GM23338 (cell line): ENCODE measurements at regions not wholly inside any gene's neighbourhood (a gene's known extent, or its start where the extent isn't known, plus 50 kb on each side); places are given as distances from the start of the nearest gene placed in this dataset.

Experiments
- ATAC-seq: fragments of 200-7000 bp; cut with Tn5 transposase; 3 replicates; pipeline ENCODE4 v1.9.1; 2020
- DNase-seq: peaks from one replicate; pipeline ENCODE4 v3.0.0-alpha.2; 2015; ENCODE audit warnings: low spot score
- H2AFZ ChIP-seq: fragments of 200-600 bp; sonication (generic); 2 replicates; pipeline ENCODE4 v1.8.0; 2016; ENCODE audit warnings: antibody characterized with exemption, mild to moderate bottlenecking, moderate library complexity
- H3F3A ChIP-seq: fragments of 200-600 bp; sonication (generic); replicated peaks from 2 replicates; pipeline ENCODE4 v1.8.0; 2017; ENCODE audit warnings: antibody characterized with exemption, mixed run types, low read depth
- H3K27ac ChIP-seq: fragments of 200-600 bp; sonication (generic); 2 replicates; pipeline ENCODE4 v1.6.1; 2016; ENCODE audit warnings: low read depth
- H3K27me3 ChIP-seq: fragments of 200-600 bp; sonication (generic); 2 replicates; pipeline ENCODE4 v1.8.0; 2016; ENCODE audit warnings: mild to moderate bottlenecking, mixed run types, moderate library complexity; ENCODE audit not compliant: insufficient read depth
- H3K36me3 ChIP-seq: fragments of 200-600 bp; sonication (generic); 2 replicates; pipeline ENCODE4 v1.8.0; 2016; ENCODE audit warnings: mild to moderate bottlenecking; ENCODE audit not compliant: insufficient read depth
- H3K4me1 ChIP-seq: fragments of 200-600 bp; sonication (generic); 2 replicates; pipeline ENCODE4 v1.8.0; 2016; ENCODE audit warnings: mild to moderate bottlenecking, moderate library complexity; ENCODE audit not compliant: insufficient read depth
- H3K4me2 ChIP-seq: fragments of 200-600 bp; sonication (generic); 2 replicates; pipeline ENCODE4 v1.7.1; 2017; ENCODE audit warnings: mixed run types
- H3K4me3 ChIP-seq: fragments of 200-600 bp; sonication (generic); 2 replicates; pipeline ENCODE4 v1.6.1; 2016; ENCODE audit warnings: mixed run types
- H3K79me2 ChIP-seq: fragments of 200-600 bp; sonication (generic); replicated peaks from 2 replicates; pipeline ENCODE4 v1.8.0; 2017; ENCODE audit warnings: mild to moderate bottlenecking; ENCODE audit not compliant: insufficient read depth
- H3K9me2 ChIP-seq: fragments of 200-600 bp; sonication (generic); 2 replicates; pipeline ENCODE4 v1.8.0; 2017; ENCODE audit not compliant: insufficient read depth
- H4K20me1 ChIP-seq: fragments of 200-600 bp; sonication (generic); replicated peaks from 2 replicates; pipeline ENCODE4 v1.8.0; 2017; ENCODE audit warnings: mild to moderate bottlenecking; ENCODE audit not compliant: insufficient read depth
- H3K27ac Mint-ChIP-seq: 2 replicates; pipeline ENCODE4 v1.8.0; 2020; ENCODE audit warnings: inconsistent platforms, mild to moderate bottlenecking, moderate library complexity, mixed read lengths
- H3K27me3 Mint-ChIP-seq: 3 replicates; pipeline ENCODE4 v1.8.0; 2022; ENCODE audit warnings: low read depth, mild to moderate bottlenecking, moderate library complexity, mixed read lengths, inconsistent platforms; ENCODE audit not compliant: insufficient read depth, poor library complexity
- H3K36me3 Mint-ChIP-seq: 3 replicates; pipeline ENCODE4 v1.8.0; 2021; ENCODE audit warnings: low read depth, mild to moderate bottlenecking, inconsistent platforms, moderate library complexity, mixed read lengths
- H3K4me1 Mint-ChIP-seq: 3 replicates; pipeline ENCODE4 v1.8.0; 2020; ENCODE audit warnings: mild to moderate bottlenecking, inconsistent platforms, mixed read lengths
- H3K4me3 Mint-ChIP-seq: 3 replicates; pipeline ENCODE4 v1.8.0; 2021; ENCODE audit warnings: moderate library complexity, mild to moderate bottlenecking, inconsistent platforms, mixed read lengths
- H3K9me3 Mint-ChIP-seq: 3 replicates; pipeline ENCODE4 v1.8.0; 2020; ENCODE audit warnings: moderate library complexity, mild to moderate bottlenecking, inconsistent platforms, mixed read lengths
- CREB1 ChIP-seq: fragments of 250-450 bp; sonication (Bioruptor Pico); IDR thresholded peaks from 2 replicates; pipeline ENCODE4 v1.5.0; 2020; ENCODE audit warnings: low read depth, mild to moderate bottlenecking, moderate library complexity
- CTCF ChIP-seq, 2 experiments: fragments of 200-600 bp in 1 of 2; sonication (generic) in 1 of 2; conservative IDR thresholded peaks; 2 replicates each; pipeline versions ENCODE4 v1.5.1 to v1.6.1; 2016 to 2017; ENCODE audit warnings: antibody characterized with exemption in 2 of 2, low read depth in 2 of 2, mild to moderate bottlenecking in 2 of 2, moderate library complexity in 1 of 2
- EZH2 ChIP-seq: fragments of 200-600 bp; sonication (generic); IDR thresholded peaks from one replicate; pipeline ENCODE4 v1.8.0; 2017; ENCODE audit warnings: antibody characterized with exemption, mild to moderate bottlenecking, low read depth; ENCODE audit not compliant: unreplicated experiment
- EZH2phosphoT487 ChIP-seq: fragments of 200-600 bp; sonication (generic); IDR thresholded peaks from one replicate; pipeline ENCODE4 v1.8.1; 2018; ENCODE audit warnings: antibody characterized with exemption; ENCODE audit not compliant: unreplicated experiment
- JUNB ChIP-seq: IDR thresholded peaks from one replicate; pipeline ENCODE4 v1.6.1; 2016; ENCODE audit warnings: antibody characterized with exemption; ENCODE audit not compliant: unreplicated experiment
- NANOG ChIP-seq: IDR thresholded peaks from 2 replicates; pipeline ENCODE4 v1.6.1; 2016; ENCODE audit warnings: antibody characterized with exemption, borderline replicate concordance
- POLR2AphosphoS5 ChIP-seq: IDR thresholded peaks from 2 replicates; pipeline ENCODE4 v1.6.1; 2016; ENCODE audit warnings: antibody characterized with exemption, low read depth
- STAT1 ChIP-seq: IDR thresholded peaks from one replicate; pipeline ENCODE4 v1.6.1; 2016; ENCODE audit warnings: antibody characterized with exemption; ENCODE audit not compliant: unreplicated experiment
- ZNF114 ChIP-seq: fragments of 250-450 bp; sonication (Bioruptor Pico); IDR thresholded peaks from 2 replicates; pipeline ENCODE4 v1.5.0; 2020; ENCODE audit warnings: mild to moderate bottlenecking, moderate library complexity
- ZNF331 ChIP-seq: fragments of 250-450 bp; sonication (Bioruptor Pico); IDR thresholded peaks from 2 replicates; pipeline ENCODE4 v1.5.0; 2020; ENCODE audit warnings: low read depth, mild to moderate bottlenecking, moderate library complexity
- TF ChIP-seq, protein P1 (sequence below): fragments of 250-450 bp; sonication (Bioruptor Pico); IDR thresholded peaks from 2 replicates; pipeline ENCODE4 v1.5.0; 2020; ENCODE audit warnings: mild to moderate bottlenecking, moderate library complexity
- TF ChIP-seq, protein P2 (sequence below): IDR thresholded peaks from 2 replicates; pipeline ENCODE4 v1.6.1; 2016; ENCODE audit warnings: antibody characterized with exemption
- TF ChIP-seq, protein P3 (sequence below): IDR thresholded peaks from one replicate; pipeline ENCODE4 v1.6.1; 2018; ENCODE audit warnings: antibody characterized with exemption; ENCODE audit not compliant: unreplicated experiment

GRCh38 chr11:23563591-23563990 lies 703.3 kb upstream of the CCDC179 start:
- Histone ChIP-seq H3K9me2 (no peaks in the 10 kb centered on the region), H3K79me2 (no peaks in the 10 kb centered on the region), H3K4me1 (no peaks in the 10 kb centered on the region), H4K20me1 (no peaks in the 10 kb centered on the region), H3K4me2 (no peak overlapping the region), H2AFZ (no peak overlapping the region), H3K4me3 (no peak overlapping the region), H3K27ac (no peak overlapping the region), H3F3A (no peaks in the 10 kb centered on the region), H3K36me3 (no peaks in the 10 kb centered on the region), H3K27me3 (no peaks in the 10 kb centered on the region)
- Mint-ChIP-seq H3K4me1 (peaks cover 3% of the 10 kb centered on the region), H3K4me3 (no peak overlapping the region), H3K9me3 (no peaks in the 10 kb centered on the region), H3K27ac (no peak overlapping the region), H3K36me3 (no peaks in the 10 kb centered on the region), H3K27me3 (no peaks in the 10 kb centered on the region)
- DNase-seq (no peak), ATAC-seq (no peak)
- TF ChIP-seq, protein P1, sequence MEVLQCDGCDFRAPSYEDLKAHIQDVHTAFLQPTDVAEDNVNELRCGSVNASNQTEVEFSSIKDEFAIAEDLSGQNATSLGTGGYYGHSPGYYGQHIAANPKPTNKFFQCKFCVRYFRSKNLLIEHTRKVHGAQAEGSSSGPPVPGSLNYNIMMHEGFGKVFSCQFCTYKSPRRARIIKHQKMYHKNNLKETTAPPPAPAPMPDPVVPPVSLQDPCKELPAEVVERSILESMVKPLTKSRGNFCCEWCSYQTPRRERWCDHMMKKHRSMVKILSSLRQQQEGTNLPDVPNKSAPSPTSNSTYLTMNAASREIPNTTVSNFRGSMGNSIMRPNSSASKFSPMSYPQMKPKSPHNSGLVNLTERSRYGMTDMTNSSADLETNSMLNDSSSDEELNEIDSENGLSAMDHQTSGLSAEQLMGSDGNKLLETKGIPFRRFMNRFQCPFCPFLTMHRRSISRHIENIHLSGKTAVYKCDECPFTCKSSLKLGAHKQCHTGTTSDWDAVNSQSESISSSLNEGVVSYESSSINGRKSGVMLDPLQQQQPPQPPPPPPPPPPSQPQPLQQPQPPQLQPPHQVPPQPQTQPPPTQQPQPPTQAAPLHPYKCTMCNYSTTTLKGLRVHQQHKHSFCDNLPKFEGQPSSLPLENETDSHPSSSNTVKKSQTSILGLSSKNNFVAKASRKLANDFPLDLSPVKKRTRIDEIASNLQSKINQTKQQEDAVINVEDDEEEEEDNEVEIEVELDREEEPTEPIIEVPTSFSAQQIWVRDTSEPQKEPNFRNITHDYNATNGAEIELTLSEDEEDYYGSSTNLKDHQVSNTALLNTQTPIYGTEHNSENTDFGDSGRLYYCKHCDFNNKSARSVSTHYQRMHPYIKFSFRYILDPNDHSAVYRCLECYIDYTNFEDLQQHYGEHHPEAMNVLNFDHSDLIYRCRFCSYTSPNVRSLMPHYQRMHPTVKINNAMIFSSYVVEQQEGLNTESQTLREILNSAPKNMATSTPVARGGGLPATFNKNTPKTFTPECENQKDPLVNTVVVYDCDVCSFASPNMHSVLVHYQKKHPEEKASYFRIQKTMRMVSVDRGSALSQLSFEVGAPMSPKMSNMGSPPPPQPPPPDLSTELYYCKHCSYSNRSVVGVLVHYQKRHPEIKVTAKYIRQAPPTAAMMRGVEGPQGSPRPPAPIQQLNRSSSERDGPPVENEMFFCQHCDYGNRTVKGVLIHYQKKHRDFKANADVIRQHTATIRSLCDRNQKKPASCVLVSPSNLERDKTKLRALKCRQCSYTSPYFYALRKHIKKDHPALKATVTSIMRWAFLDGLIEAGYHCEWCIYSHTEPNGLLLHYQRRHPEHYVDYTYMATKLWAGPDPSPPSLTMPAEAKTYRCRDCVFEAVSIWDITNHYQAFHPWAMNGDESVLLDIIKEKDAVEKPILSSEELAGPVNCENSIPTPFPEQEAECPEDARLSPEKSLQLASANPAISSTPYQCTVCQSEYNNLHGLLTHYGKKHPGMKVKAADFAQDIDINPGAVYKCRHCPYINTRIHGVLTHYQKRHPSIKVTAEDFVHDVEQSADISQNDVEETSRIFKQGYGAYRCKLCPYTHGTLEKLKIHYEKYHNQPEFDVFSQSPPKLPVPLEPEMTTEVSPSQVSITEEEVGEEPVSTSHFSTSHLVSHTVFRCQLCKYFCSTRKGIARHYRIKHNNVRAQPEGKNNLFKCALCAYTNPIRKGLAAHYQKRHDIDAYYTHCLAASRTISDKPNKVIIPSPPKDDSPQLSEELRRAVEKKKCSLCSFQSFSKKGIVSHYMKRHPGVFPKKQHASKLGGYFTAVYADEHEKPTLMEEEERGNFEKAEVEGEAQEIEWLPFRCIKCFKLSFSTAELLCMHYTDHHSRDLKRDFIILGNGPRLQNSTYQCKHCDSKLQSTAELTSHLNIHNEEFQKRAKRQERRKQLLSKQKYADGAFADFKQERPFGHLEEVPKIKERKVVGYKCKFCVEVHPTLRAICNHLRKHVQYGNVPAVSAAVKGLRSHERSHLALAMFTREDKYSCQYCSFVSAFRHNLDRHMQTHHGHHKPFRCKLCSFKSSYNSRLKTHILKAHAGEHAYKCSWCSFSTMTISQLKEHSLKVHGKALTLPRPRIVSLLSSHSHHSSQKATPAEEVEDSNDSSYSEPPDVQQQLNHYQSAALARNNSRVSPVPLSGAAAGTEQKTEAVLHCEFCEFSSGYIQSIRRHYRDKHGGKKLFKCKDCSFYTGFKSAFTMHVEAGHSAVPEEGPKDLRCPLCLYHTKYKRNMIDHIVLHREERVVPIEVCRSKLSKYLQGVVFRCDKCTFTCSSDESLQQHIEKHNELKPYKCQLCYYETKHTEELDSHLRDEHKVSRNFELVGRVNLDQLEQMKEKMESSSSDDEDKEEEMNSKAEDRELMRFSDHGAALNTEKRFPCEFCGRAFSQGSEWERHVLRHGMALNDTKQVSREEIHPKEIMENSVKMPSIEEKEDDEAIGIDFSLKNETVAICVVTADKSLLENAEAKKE, result no peak
- TF ChIP-seq, protein P2, sequence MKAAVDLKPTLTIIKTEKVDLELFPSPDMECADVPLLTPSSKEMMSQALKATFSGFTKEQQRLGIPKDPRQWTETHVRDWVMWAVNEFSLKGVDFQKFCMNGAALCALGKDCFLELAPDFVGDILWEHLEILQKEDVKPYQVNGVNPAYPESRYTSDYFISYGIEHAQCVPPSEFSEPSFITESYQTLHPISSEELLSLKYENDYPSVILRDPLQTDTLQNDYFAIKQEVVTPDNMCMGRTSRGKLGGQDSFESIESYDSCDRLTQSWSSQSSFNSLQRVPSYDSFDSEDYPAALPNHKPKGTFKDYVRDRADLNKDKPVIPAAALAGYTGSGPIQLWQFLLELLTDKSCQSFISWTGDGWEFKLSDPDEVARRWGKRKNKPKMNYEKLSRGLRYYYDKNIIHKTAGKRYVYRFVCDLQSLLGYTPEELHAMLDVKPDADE, result no peak
- no peak for TF ChIP-seq EZH2phosphoT487
- no peak for TF ChIP-seq CREB1 (CRISPR knock-in tag)
- no peak for TF ChIP-seq STAT1
- TF ChIP-seq ZNF114, result no peak
- TF ChIP-seq, protein P3, sequence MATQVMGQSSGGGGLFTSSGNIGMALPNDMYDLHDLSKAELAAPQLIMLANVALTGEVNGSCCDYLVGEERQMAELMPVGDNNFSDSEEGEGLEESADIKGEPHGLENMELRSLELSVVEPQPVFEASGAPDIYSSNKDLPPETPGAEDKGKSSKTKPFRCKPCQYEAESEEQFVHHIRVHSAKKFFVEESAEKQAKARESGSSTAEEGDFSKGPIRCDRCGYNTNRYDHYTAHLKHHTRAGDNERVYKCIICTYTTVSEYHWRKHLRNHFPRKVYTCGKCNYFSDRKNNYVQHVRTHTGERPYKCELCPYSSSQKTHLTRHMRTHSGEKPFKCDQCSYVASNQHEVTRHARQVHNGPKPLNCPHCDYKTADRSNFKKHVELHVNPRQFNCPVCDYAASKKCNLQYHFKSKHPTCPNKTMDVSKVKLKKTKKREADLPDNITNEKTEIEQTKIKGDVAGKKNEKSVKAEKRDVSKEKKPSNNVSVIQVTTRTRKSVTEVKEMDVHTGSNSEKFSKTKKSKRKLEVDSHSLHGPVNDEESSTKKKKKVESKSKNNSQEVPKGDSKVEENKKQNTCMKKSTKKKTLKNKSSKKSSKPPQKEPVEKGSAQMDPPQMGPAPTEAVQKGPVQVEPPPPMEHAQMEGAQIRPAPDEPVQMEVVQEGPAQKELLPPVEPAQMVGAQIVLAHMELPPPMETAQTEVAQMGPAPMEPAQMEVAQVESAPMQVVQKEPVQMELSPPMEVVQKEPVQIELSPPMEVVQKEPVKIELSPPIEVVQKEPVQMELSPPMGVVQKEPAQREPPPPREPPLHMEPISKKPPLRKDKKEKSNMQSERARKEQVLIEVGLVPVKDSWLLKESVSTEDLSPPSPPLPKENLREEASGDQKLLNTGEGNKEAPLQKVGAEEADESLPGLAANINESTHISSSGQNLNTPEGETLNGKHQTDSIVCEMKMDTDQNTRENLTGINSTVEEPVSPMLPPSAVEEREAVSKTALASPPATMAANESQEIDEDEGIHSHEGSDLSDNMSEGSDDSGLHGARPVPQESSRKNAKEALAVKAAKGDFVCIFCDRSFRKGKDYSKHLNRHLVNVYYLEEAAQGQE, result no peak
- TF ChIP-seq NANOG, result no peak
- no peak for TF ChIP-seq EZH2
- TF ChIP-seq ZNF331, result no peak
- TF ChIP-seq POLR2AphosphoS5, result no peak
- TF ChIP-seq CTCF (conservative IDR thresholded peaks at IDR 0.05; ENCODE audit: low read depth in 2 of 2), result no peak
- no peak for TF ChIP-seq JUNB
